Ovary (tissue), 7 donors: ENCODE measurements at regions not wholly inside any gene's neighbourhood (a gene's known extent, or its start where the extent isn't known, plus 50 kb on each side); places are given as distances from the start of the nearest gene placed in this dataset.

Experiments used
- DNase-seq, 5 donors: peaks; one replicate each; pipeline ENCODE4 v3.0.0-alpha.2; 2019 to 2020
- H3K27ac ChIP-seq, 2 donors: fragments of 200-600 bp; one replicate each; pipeline versions ENCODE4 v1.5.1 to v1.8.0; 2019 to 2022
- H3K27me3 ChIP-seq: fragments of 200-600 bp; one replicate; pipeline ENCODE4 v1.8.0; 2022
- H3K36me3 ChIP-seq: fragments of 200-600 bp; sonication (generic); one replicate; pipeline ENCODE4 v1.5.1; 2019
- H3K4me1 ChIP-seq: one replicate; pipeline ENCODE4 v1.8.1; 2013; ENCODE audit warnings: mild to moderate bottlenecking, moderate library complexity; ENCODE audit not compliant: insufficient read depth
- H3K4me3 ChIP-seq: fragments of 200-600 bp; sonication (generic); one replicate; pipeline ENCODE4 v1.5.1; 2017
- H3K9me3 ChIP-seq, 2 donors: fragments of 200-600 bp in 1 of 2; sonication (generic) in 1 of 2; one replicate each; pipeline versions ENCODE4 v1.5.1 to v1.8.1; 2013 to 2019; ENCODE audit warnings: mild to moderate bottlenecking in 1 of 2, moderate library complexity in 1 of 2
- EP300 ChIP-seq: sonication (generic); formaldehyde crosslinking; IDR thresholded peaks from one replicate; pipeline ENCODE4 v1.6.1; 2017; ENCODE audit warnings: antibody characterized with exemption
- POLR2A ChIP-seq: fragments of 450-650 bp; IDR thresholded peaks from one replicate; pipeline ENCODE4 v1.6.1; 2017; ENCODE audit warnings: antibody characterized with exemption, mild to moderate bottlenecking, moderate library complexity
- WGBS, 3 donors: extraction: QIAGEN DNeasy Blood & Tissue Kit in 1 of 3; methylation state at CpG; one replicate each; pipeline versions ENCODE4 v1.1.5 to v1.1.7; 2013 to 2017; 5-methylcytosine and 5-hydroxymethylcytosine counted together
- intact Hi-C, 4 donors: fragments of 100-400 bp; cut with DNase I; formaldehyde crosslinking; loops; one replicate each; pipeline versions ENCODE4 v1.11.0 to v1.15.1; 2022 to 2023
- TF ChIP-seq, protein P1 (sequence below), 3 donors: fragments of 450-650 bp in 2 of 3; fragments of 200-600 bp in 1 of 3; IDR thresholded peaks; one replicate each; pipeline versions ENCODE4 v1.5.1 to v1.8.0; 2016 to 2022; ENCODE audit warnings: antibody characterized with exemption in 3 of 3, mild to moderate bottlenecking in 1 of 3
- donor health status: DM: no; HTN: no; CAD: no; lungs with moderate emphysema.
- donor health status: DM: no; HTN: no; CAD: no.
- donor health status: Bipolar disorder and iron deficiency.
- donor health status: DM: no; HTN: no; CAD: no.
- donor health status: DM: yes; HTN: yes; CAD: no.

DNA sequence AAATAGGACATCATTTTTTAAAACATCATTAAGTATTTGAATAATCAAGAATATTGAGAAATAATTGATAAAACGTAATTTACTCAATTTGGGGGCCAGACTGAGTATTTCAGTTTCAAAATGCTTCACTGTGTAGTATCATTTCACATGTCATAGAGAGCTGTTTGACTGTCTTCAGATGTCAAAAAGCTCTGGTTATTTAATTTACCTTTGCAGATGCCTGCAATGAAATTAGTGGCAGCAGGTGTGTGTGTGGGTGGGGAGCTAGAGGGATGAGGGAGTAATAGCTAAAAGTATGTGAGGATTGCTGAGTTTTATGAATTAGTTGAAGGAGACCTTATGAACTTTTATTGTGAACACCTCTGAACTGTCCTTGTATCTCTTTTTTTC, 567.2 kb upstream of the MEF2C start:
- 87 to 92% (median 91%) methylated on average over 1 of the region's 1 CpG for WGBS, 3 donors
- no peak for DNase-seq
- Histone ChIP-seq H3K9me3 (no peaks in the 10 kb centered on the region), H3K36me3 (no peaks in the 10 kb centered on the region), H3K27me3 (no peaks in the 10 kb centered on the region), H3K4me3 (no peak overlapping the region), H3K4me1 (no peaks in the 10 kb centered on the region), H3K27ac (no peak overlapping the region)
- TF ChIP-seq EP300 (no peak), POLR2A (no peak)
- TF ChIP-seq, protein P1, sequence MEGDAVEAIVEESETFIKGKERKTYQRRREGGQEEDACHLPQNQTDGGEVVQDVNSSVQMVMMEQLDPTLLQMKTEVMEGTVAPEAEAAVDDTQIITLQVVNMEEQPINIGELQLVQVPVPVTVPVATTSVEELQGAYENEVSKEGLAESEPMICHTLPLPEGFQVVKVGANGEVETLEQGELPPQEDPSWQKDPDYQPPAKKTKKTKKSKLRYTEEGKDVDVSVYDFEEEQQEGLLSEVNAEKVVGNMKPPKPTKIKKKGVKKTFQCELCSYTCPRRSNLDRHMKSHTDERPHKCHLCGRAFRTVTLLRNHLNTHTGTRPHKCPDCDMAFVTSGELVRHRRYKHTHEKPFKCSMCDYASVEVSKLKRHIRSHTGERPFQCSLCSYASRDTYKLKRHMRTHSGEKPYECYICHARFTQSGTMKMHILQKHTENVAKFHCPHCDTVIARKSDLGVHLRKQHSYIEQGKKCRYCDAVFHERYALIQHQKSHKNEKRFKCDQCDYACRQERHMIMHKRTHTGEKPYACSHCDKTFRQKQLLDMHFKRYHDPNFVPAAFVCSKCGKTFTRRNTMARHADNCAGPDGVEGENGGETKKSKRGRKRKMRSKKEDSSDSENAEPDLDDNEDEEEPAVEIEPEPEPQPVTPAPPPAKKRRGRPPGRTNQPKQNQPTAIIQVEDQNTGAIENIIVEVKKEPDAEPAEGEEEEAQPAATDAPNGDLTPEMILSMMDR (IDR thresholded peaks at IDR 0.05): no peak
- intact Hi-C loops: no loop called here

GRCh38 chr5:89449392-89450148, 566.6 kb upstream of the MEF2C start:
- H3K36me3 ChIP-seq: no peaks in the 10 kb centered on the region
- no peaks in the 10 kb centered on the region for H3K27me3 ChIP-seq
- intact Hi-C loops: no loop called here
- H3K9me3 ChIP-seq: no peaks in the 10 kb centered on the region
- H3K4me3 ChIP-seq: no peak overlapping the region
- TF ChIP-seq POLR2A: no peak
- TF ChIP-seq, protein P1 (IDR thresholded peaks at IDR 0.05): no peak
- TF ChIP-seq EP300: no peak
- no peak overlapping the region for H3K27ac ChIP-seq
- no peaks in the 10 kb centered on the region for H3K4me1 ChIP-seq
- DNase-seq: no peak
- WGBS, 3 donors: 54 to 66% (median 66%) methylated on average over 3 of the region's 3 CpGs

GRCh38 chr5:89447027-89447426, 564.0 kb upstream of the MEF2C start:
- DNase-seq: no peak
- WGBS, 3 donors: 83 to 88% (median 86%) methylated on average over 3 of the region's 3 CpGs

DNA sequence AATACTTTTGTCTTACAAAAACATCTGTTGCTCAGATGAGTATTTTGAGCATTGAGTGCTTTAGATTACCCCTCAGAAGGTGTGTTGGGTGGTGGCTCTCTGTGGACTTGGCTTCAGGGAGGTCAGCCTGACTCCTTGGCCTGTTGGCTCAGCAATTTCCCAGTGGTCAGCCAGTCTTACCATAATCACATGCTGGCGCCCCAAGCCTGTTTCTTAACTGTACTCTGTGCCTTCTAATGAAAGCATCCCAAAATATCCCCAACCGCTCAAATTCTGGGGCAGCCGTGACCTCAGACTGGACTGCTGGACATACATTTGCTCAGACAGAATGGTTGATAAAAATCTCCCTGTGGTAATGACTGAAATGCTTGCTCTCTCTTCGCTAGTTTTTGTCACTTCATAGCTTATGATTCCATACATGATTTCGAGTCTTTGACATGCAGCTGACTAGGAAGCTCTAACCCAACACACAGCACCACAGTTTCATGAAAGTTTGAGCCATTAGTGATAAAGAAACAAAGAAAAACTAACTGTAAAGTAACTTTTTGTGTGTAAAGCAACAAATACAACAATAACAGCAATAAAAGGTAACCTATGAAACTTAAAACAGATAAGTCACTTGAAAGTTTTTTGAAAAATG, 562.2 kb upstream of the MEF2C start:
- Histone ChIP-seq H3K27me3 (no peaks in the 10 kb centered on the region), H3K9me3 (no peaks in the 10 kb centered on the region), H3K27ac (no peak overlapping the region), H3K36me3 (no peaks in the 10 kb centered on the region), H3K4me3 (no peak overlapping the region), H3K4me1 (no peaks in the 10 kb centered on the region)
- WGBS, 3 donors: 91 to 95% (median 94%) methylated on average over 5 of the region's 5 CpGs
- DNase-seq: no peak
- intact Hi-C loops: no loop called here
- TF ChIP-seq, protein P1 (IDR thresholded peaks at IDR 0.05): no peak
- TF ChIP-seq EP300 (no peak), POLR2A (no peak)

More at GRCh38 chr5:89447027-89447426, 564.0 kb upstream of the MEF2C start:
- Histone ChIP-seq H3K4me3 (no peak overlapping the region), H3K4me1 (no peaks in the 10 kb centered on the region), H3K27ac (no peak overlapping the region), H3K36me3 (no peaks in the 10 kb centered on the region), H3K27me3 (no peaks in the 10 kb centered on the region), H3K9me3 (no peaks in the 10 kb centered on the region)
- TF ChIP-seq, protein P1 (IDR thresholded peaks at IDR 0.05): no peak
- TF ChIP-seq EP300 (no peak), POLR2A (no peak)
- intact Hi-C loops: no loop called here
